ENCODE measurements at regions not wholly inside any gene's neighbourhood (a gene's known extent, or its start where the extent isn't known, plus 50 kb on each side); places are given as distances from the start of the nearest gene placed in this dataset.

DNA sequence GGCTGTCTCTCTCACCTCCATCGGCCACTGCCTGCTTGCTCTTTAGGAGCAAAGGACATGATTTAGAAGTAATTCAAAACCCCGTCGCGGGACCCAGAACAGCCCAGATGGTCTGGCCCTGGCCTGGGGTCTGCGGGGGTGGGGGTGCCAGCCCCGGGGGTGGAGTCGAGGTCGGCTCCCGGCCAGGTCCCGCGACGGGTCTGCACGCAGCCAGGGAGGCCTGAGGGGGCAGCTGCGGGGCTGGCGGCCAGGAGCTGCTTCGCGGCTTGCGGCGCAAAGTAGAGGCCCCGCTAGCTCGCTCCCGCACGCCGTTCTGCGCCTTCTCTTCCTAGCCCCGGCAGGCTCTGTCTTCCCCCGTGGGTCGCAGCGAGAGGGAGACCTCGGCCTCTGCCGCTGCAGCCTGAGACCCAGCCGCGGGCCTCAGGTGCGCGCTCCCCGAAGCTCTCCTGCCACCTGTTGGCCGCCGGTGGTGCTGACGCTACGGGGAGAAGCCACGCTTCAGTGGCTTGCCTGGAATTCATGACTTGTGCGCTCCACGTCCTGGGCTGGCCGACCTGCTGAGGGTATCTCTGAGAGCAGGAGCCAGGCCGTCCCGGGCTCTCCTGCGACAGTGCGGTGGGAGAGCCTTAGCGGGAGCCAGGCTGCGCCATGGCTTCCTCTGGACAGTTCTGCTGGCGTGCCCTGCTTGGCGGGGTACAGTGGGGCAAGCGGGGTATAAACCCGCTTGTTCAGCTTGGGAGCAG is 157.2 kb upstream of the PITX1 start (continued):
- TF ChIP-seq NR2C2 (CRISPR knock-in tag; IDR thresholded peaks at IDR 0.05; ENCODE audit: borderline replicate concordance): no peak
- no peak for TF ChIP-seq SUZ12 (IDR thresholded peaks at IDR 0.05; ENCODE audit: low read depth, low read length)
- no peak for TF ChIP-seq ZNF709 (CRISPR knock-in tag; IDR thresholded peaks at IDR 0.05)
- TF ChIP-seq, protein P1, sequence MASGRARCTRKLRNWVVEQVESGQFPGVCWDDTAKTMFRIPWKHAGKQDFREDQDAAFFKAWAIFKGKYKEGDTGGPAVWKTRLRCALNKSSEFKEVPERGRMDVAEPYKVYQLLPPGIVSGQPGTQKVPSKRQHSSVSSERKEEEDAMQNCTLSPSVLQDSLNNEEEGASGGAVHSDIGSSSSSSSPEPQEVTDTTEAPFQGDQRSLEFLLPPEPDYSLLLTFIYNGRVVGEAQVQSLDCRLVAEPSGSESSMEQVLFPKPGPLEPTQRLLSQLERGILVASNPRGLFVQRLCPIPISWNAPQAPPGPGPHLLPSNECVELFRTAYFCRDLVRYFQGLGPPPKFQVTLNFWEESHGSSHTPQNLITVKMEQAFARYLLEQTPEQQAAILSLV (CRISPR knock-in tag; IDR thresholded peaks at IDR 0.05; ENCODE audit: borderline replicate concordance): no peak
- TF ChIP-seq ZNF329 (CRISPR knock-in tag; IDR thresholded peaks at IDR 0.05; ENCODE audit: low read depth): 0 out of 2 replicates have a peak, but pooled peaks have one; percentile 16
- peak; percentile 26; the same call in 1 of the 2 replicates for TF ChIP-seq ZNF761 (CRISPR knock-in tag; conservative IDR thresholded peaks at IDR 0.05)
- 0 out of 2 replicates have a peak, but pooled peaks have one; percentile 70 for TF ChIP-seq ZNF205 (CRISPR knock-in tag; IDR thresholded peaks at IDR 0.05)
- peak; percentile 69; the same call in 1 of the 2 replicates for TF ChIP-seq HOXA3 (CRISPR knock-in tag; IDR thresholded peaks at IDR 0.05)
- TF ChIP-seq SKI (IDR thresholded peaks at IDR 0.05; ENCODE audit: partially characterized antibody): peak; percentile 79
- TF ChIP-seq, protein P2, sequence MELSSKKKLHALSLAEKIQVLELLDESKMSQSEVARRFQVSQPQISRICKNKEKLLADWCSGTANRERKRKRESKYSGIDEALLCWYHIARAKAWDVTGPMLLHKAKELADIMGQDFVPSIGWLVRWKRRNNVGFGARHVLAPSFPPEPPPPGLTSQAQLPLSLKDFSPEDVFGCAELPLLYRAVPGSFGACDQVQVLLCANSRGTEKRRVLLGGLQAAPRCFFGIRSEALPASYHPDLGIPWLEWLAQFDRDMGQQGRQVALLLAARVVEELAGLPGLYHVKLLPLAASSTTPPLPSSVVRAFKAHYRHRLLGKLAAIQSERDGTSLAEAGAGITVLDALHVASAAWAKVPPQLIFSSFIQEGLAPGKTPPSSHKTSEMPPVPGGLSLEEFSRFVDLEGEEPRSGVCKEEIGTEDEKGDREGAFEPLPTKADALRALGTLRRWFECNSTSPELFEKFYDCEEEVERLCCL (CRISPR knock-in tag; IDR thresholded peaks at IDR 0.05; ENCODE audit: borderline replicate concordance): no peak
- TF ChIP-seq ZFP41 (CRISPR knock-in tag; IDR thresholded peaks at IDR 0.05; ENCODE audit: borderline replicate concordance): 0 out of 2 replicates have a peak, but pooled peaks have one; percentile 67
- peak; percentile 81; the same call in 1 of the 2 replicates for TF ChIP-seq ZNF124 (CRISPR knock-in tag; IDR thresholded peaks at IDR 0.05)
- no peak for TF ChIP-seq MXI1 (IDR thresholded peaks at IDR 0.05; ENCODE audit: borderline replicate concordance, low read depth, low read length)
- no peak for TF ChIP-seq ELF4 (CRISPR knock-in tag; IDR thresholded peaks at IDR 0.05; ENCODE audit: borderline replicate concordance)
- no peak for TF ChIP-seq ZNF234 (CRISPR knock-in tag; conservative IDR thresholded peaks at IDR 0.05)
- TF ChIP-seq FOXM1 (CRISPR knock-in tag; IDR thresholded peaks at IDR 0.05): no peak
- peak; percentile 27; the same call in 1 of the 2 replicates for TF ChIP-seq ZNF160 (CRISPR knock-in tag; IDR thresholded peaks at IDR 0.05)
- TF ChIP-seq, protein P3, sequence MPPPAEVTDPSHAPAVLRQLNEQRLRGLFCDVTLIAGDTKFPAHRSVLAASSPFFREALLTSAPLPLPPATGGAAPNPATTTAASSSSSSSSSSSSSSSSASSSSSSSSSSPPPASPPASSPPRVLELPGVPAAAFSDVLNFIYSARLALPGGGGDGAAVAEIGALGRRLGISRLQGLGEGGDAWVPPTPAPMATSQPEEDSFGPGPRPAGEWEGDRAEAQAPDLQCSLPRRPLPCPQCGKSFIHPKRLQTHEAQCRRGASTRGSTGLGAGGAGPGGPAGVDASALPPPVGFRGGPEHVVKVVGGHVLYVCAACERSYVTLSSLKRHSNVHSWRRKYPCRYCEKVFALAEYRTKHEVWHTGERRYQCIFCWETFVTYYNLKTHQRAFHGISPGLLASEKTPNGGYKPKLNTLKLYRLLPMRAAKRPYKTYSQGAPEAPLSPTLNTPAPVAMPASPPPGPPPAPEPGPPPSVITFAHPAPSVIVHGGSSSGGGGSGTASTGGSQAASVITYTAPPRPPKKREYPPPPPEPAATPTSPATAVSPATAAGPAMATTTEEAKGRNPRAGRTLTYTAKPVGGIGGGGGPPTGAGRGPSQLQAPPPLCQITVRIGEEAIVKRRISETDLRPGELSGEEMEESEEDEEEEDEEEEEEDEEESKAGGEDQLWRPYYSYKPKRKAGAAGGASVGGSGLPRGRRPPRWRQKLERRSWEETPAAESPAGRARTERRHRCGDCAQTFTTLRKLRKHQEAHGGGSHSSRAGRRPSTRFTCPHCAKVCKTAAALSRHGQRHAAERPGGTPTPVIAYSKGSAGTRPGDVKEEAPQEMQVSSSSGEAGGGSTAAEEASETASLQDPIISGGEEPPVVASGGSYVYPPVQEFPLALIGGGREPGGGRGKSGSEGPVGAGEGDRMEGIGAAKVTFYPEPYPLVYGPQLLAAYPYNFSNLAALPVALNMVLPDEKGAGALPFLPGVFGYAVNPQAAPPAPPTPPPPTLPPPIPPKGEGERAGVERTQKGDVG (CRISPR knock-in tag; IDR thresholded peaks at IDR 0.05; ENCODE audit: borderline replicate concordance): peak; percentile 93
- TF ChIP-seq BORCS8-MEF2B (CRISPR knock-in tag; IDR thresholded peaks at IDR 0.05): peak; percentile 60; the same call in 1 of the 2 replicates
- peak; percentile 63; the same call in 1 of the 2 replicates for TF ChIP-seq ZNF235 (CRISPR knock-in tag; IDR thresholded peaks at IDR 0.05; ENCODE audit: borderline replicate concordance)
- 0 out of 2 replicates have a peak, but pooled peaks have one; percentile 37 for TF ChIP-seq ZNF225 (CRISPR knock-in tag; IDR thresholded peaks at IDR 0.05)
- TF ChIP-seq, protein P4, sequence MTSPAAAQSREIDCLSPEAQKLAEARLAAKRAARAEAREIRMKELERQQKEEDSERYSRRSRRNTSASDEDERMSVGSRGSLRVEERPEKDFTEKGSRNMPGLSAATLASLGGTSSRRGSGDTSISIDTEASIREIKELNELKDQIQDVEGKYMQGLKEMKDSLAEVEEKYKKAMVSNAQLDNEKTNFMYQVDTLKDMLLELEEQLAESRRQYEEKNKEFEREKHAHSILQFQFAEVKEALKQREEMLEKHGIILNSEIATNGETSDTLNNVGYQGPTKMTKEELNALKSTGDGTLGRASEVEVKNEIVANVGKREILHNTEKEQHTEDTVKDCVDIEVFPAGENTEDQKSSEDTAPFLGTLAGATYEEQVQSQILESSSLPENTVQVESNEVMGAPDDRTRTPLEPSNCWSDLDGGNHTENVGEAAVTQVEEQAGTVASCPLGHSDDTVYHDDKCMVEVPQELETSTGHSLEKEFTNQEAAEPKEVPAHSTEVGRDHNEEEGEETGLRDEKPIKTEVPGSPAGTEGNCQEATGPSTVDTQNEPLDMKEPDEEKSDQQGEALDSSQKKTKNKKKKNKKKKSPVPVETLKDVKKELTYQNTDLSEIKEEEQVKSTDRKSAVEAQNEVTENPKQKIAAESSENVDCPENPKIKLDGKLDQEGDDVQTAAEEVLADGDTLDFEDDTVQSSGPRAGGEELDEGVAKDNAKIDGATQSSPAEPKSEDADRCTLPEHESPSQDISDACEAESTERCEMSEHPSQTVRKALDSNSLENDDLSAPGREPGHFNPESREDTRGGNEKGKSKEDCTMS (CRISPR knock-in tag; conservative IDR thresholded peaks at IDR 0.05): no peak

All from HepG2 (cell line).